ENCODE measurements at regions not wholly inside any gene's neighbourhood (a gene's known extent, or its start where the extent isn't known, plus 50 kb on each side); places are given as distances from the start of the nearest gene placed in this dataset.
A peak's percentile ranks its signal among the peaks of the same experiment; 100 is the strongest.

- no peak for DNase-seq (ENCODE audit: low read depth)
- H3K4me3 ChIP-seq (ENCODE audit: low read depth, low read length): no peak overlapping the region
- TF ChIP-seq MAX (IDR thresholded peaks at IDR 0.05; ENCODE audit: low read depth, low read length) (no peak), MYC (IDR thresholded peaks at IDR 0.05; ENCODE audit: low read depth, low read length) (no peak), POLR2A (IDR thresholded peaks at IDR 0.05; ENCODE audit: extremely low read depth, insufficient read length) (no peak), CTCF (IDR thresholded peaks at IDR 0.05; ENCODE audit: low read depth, low read length) (no peak)
Observed at GRCh38 chr16:14373896-14374295, 256.2 kb downstream of the PARN start.

GRCh38 chr16:14373406-14373805, 256.7 kb downstream of the PARN start:
- no peak for DNase-seq (ENCODE audit: low read depth)
- no peak for TF ChIP-seq POLR2A (IDR thresholded peaks at IDR 0.05; ENCODE audit: extremely low read depth, insufficient read length)
- no peak for TF ChIP-seq MAX (IDR thresholded peaks at IDR 0.05; ENCODE audit: low read depth, low read length)
- no peak for TF ChIP-seq MYC (IDR thresholded peaks at IDR 0.05; ENCODE audit: low read depth, low read length)
- TF ChIP-seq CTCF (IDR thresholded peaks at IDR 0.05; ENCODE audit: low read depth, low read length): no peak
- H3K4me3 ChIP-seq (ENCODE audit: low read depth, low read length): no peak overlapping the region

GRCh38 chr16:14372471-14372870, 257.6 kb downstream of the PARN start:
- peak; percentile 16 for DNase-seq (ENCODE audit: low read depth)
- TF ChIP-seq MAX (IDR thresholded peaks at IDR 0.05; ENCODE audit: low read depth, low read length) (no peak), MYC (IDR thresholded peaks at IDR 0.05; ENCODE audit: low read depth, low read length) (no peak), POLR2A (IDR thresholded peaks at IDR 0.05; ENCODE audit: extremely low read depth, insufficient read length) (no peak), CTCF (IDR thresholded peaks at IDR 0.05; ENCODE audit: low read depth, low read length) (no peak)
- H3K4me3 ChIP-seq (ENCODE audit: low read depth, low read length): no peak overlapping the region

GRCh38 chr16:14371778-14372431, 258.2 kb downstream of the PARN start:
- no peak for TF ChIP-seq MAX (IDR thresholded peaks at IDR 0.05; ENCODE audit: low read depth, low read length)
- TF ChIP-seq MYC (IDR thresholded peaks at IDR 0.05; ENCODE audit: low read depth, low read length): no peak
- TF ChIP-seq CTCF (IDR thresholded peaks at IDR 0.05; ENCODE audit: low read depth, low read length): no peak
- TF ChIP-seq POLR2A (IDR thresholded peaks at IDR 0.05; ENCODE audit: extremely low read depth, insufficient read length): no peak
- H3K4me3 ChIP-seq (ENCODE audit: low read depth, low read length): no peak overlapping the region
- no peak for DNase-seq (ENCODE audit: low read depth)

- H3K4me3 ChIP-seq (ENCODE audit: low read depth, low read length): no peak overlapping the region
- DNase-seq (ENCODE audit: low read depth): no peak
- no peak for TF ChIP-seq MAX (IDR thresholded peaks at IDR 0.05; ENCODE audit: low read depth, low read length)
- TF ChIP-seq CTCF (IDR thresholded peaks at IDR 0.05; ENCODE audit: low read depth, low read length): no peak
- TF ChIP-seq MYC (IDR thresholded peaks at IDR 0.05; ENCODE audit: low read depth, low read length): no peak
- no peak for TF ChIP-seq POLR2A (IDR thresholded peaks at IDR 0.05; ENCODE audit: extremely low read depth, insufficient read length)
Observed at GRCh38 chr16:14370736-14371234, 259.3 kb downstream of the PARN start.

Data from NB4 (cell line).